SK-N-MC (cell line): ENCODE measurements at regions not wholly inside any gene's neighbourhood (a gene's known extent, or its start where the extent isn't known, plus 50 kb on each side); places are given as distances from the start of the nearest gene placed in this dataset.

ENCODE experiments used
- EZH2 ChIP-seq: fragments of 200-600 bp; sonication (generic); IDR thresholded peaks from one replicate; pipeline ENCODE4 v1.6.1; 2017; ENCODE audit warnings: antibody characterized with exemption
- POLR2AphosphoS5 ChIP-seq: IDR thresholded peaks from 2 replicates; pipeline ENCODE4 v1.6.1; 2012; ENCODE audit warnings: mild to moderate bottlenecking, low read depth, low read length, borderline replicate concordance

GRCh38 chr2:103293067-103293741 lies 531.4 kb downstream of the TMEM182 start:
- no peak for TF ChIP-seq EZH2
- no peak for TF ChIP-seq POLR2AphosphoS5
